Neural cell (in vitro differentiated cells): ENCODE measurements at regions not wholly inside any gene's neighbourhood (a gene's known extent, or its start where the extent isn't known, plus 50 kb on each side); places are given as distances from the start of the nearest gene placed in this dataset.

Experiments
- H2AFZ ChIP-seq: fragments of 200-600, 300-800 bp; sonication (generic), shearing (Covaris generic); 2 replicates; pipeline ENCODE4 v1.6.0; 2014; ENCODE audit warnings: low read depth, mild to moderate bottlenecking, antibody characterized with exemption, low read length, moderate library complexity
- H3F3A ChIP-seq: fragments of 200-600 bp; shearing (Covaris generic); 2 replicates; pipeline ENCODE4 v1.6.1; 2016; ENCODE audit warnings: mild to moderate bottlenecking, moderate library complexity, mixed read lengths, antibody characterized with exemption, low read length; ENCODE audit not compliant: insufficient read depth, poor library complexity, severe bottlenecking
- H3K27ac ChIP-seq: fragments of 200-600, 300-800 bp; sonication (generic), shearing (Covaris generic); 2 replicates; pipeline ENCODE4 v1.5.1; 2014; ENCODE audit warnings: mild to moderate bottlenecking, low read length, moderate library complexity
- H3K27me3 ChIP-seq: fragments of 300-800, 200-600 bp; sonication (generic), shearing (Covaris generic); 2 replicates; pipeline ENCODE4 v1.6.0; 2014; ENCODE audit warnings: mild to moderate bottlenecking, low read depth, low read length, moderate library complexity; ENCODE audit not compliant: insufficient read depth
- H3K36me3 ChIP-seq: fragments of 300-800, 200-600 bp; sonication (generic), shearing (Covaris generic); 2 replicates; pipeline ENCODE4 v1.5.1; 2014; ENCODE audit warnings: mild to moderate bottlenecking, antibody characterized with exemption, low read length, moderate library complexity; ENCODE audit not compliant: insufficient read depth
- H3K4me2 ChIP-seq: fragments of 300-800, 200-600 bp; sonication (generic), shearing (Covaris generic); 2 replicates; pipeline ENCODE4 v1.6.0; 2014; ENCODE audit warnings: mild to moderate bottlenecking, low read length
- H3K4me3 ChIP-seq: fragments of 300-800, 200-600 bp; sonication (generic), shearing (Covaris generic); 2 replicates; pipeline ENCODE4 v1.5.1; 2014; ENCODE audit warnings: mild to moderate bottlenecking, low read length, moderate library complexity
- H3K79me2 ChIP-seq: fragments of 200-600 bp; shearing (Covaris generic); replicated peaks from 2 replicates; pipeline ENCODE4 v1.6.0; 2014; ENCODE audit warnings: mild to moderate bottlenecking, low read length, moderate library complexity; ENCODE audit not compliant: insufficient read depth
- H3K9ac ChIP-seq: fragments of 300-800, 200-600 bp; sonication (generic), shearing (Covaris generic); 2 replicates; pipeline ENCODE4 v1.6.1; 2016; ENCODE audit warnings: mild to moderate bottlenecking, low read length, mixed read lengths
- H3K9me2 ChIP-seq: fragments of 200-600 bp; shearing (Covaris generic); 2 replicates; pipeline ENCODE4 v1.6.1; 2016; ENCODE audit warnings: mild to moderate bottlenecking, low read length, mixed read lengths; ENCODE audit not compliant: insufficient read depth
- H3K9me3 ChIP-seq: fragments of 200-600, 300-800 bp; sonication (generic), shearing (Covaris generic); 2 replicates; pipeline ENCODE4 v1.6.1; 2016; ENCODE audit warnings: mild to moderate bottlenecking, mixed run types, low read length, moderate library complexity, mixed read lengths
- H4K20me1 ChIP-seq: fragments of 200-600 bp; shearing (Covaris generic); 2 replicates; pipeline ENCODE4 v1.6.1; 2016; ENCODE audit warnings: mild to moderate bottlenecking, mixed run types; ENCODE audit not compliant: insufficient read depth
- EP300 ChIP-seq: fragments of 450-650 bp; conservative IDR thresholded peaks from 2 replicates; pipeline ENCODE4 v1.6.1; 2014; ENCODE audit warnings: antibody characterized with exemption, mild to moderate bottlenecking, moderate library complexity; ENCODE audit not compliant: poor library complexity, severe bottlenecking
- EZH2 ChIP-seq: fragments of 200-600, 300-800 bp; shearing (Covaris generic), sonication (generic); IDR thresholded peaks from 2 replicates; pipeline ENCODE4 v1.6.1; 2014; ENCODE audit warnings: antibody characterized with exemption, low read length, borderline replicate concordance, mild to moderate bottlenecking; ENCODE audit not compliant: insufficient read depth, poor library complexity, severe bottlenecking
- MXI1 ChIP-seq: fragments of 450-650 bp; conservative IDR thresholded peaks from 2 replicates; pipeline ENCODE4 v1.6.1; 2014; ENCODE audit warnings: antibody characterized with exemption, mild to moderate bottlenecking; ENCODE audit not compliant: poor library complexity, severe bottlenecking
- POLR2AphosphoS5 ChIP-seq: IDR thresholded peaks from 2 replicates; pipeline ENCODE4 v1.6.1; 2012
- RAD21 ChIP-seq: fragments of 450-650 bp; conservative IDR thresholded peaks from 2 replicates; pipeline ENCODE4 v1.6.1; 2014; ENCODE audit warnings: antibody characterized with exemption, mild to moderate bottlenecking, moderate library complexity
- SMC3 ChIP-seq: fragments of 450-650 bp; conservative IDR thresholded peaks from 2 replicates; pipeline ENCODE4 v1.6.1; 2014; ENCODE audit warnings: antibody characterized with exemption, mild to moderate bottlenecking, moderate library complexity; ENCODE audit not compliant: poor library complexity
- TAF1 ChIP-seq: IDR thresholded peaks from 2 replicates; pipeline ENCODE4 v1.6.1; 2012; ENCODE audit warnings: low read depth
- TF ChIP-seq, protein P1 (sequence below): fragments of 450-650 bp; IDR thresholded peaks from 2 replicates; pipeline ENCODE4 v1.5.1; 2014; ENCODE audit warnings: antibody characterized with exemption, mild to moderate bottlenecking, moderate library complexity; ENCODE audit not compliant: poor library complexity, severe bottlenecking
- TF ChIP-seq, protein P2 (sequence below): IDR thresholded peaks from 2 replicates; pipeline ENCODE4 v1.6.1; 2012; ENCODE audit warnings: borderline replicate concordance

DNA sequence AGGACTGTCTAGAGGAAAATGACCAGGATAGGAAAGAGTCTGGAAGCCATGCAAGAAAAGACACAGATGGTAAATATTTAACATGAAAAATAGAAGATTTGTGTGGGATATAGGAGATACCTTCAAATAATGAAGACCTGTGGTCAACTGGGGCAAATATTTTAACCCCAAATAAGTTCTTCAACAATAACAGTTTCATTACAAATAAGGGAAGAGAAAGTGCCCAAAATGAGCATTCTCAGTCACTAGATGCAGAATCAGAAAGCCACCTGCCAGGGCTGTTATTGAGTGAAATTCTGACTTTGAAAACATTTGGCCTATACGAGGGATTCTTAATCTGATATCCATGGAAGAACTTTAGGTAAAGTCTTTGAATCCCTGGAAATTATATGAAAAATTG is 231.2 kb upstream of the PLEKHG7 start:
- Histone ChIP-seq H3K9me3 (no peaks in the 10 kb centered on the region), H3K36me3 (no peaks in the 10 kb centered on the region), H3F3A (no peaks in the 10 kb centered on the region), H3K79me2 (no peaks in the 10 kb centered on the region), H3K4me2 (no peak overlapping the region), H4K20me1 (no peaks in the 10 kb centered on the region), H3K27ac (no peak overlapping the region), H3K4me3 (no peak overlapping the region), H2AFZ (no peak overlapping the region), H3K9ac (no peak overlapping the region), H3K9me2 (no peaks in the 10 kb centered on the region), H3K27me3 (no peaks in the 10 kb centered on the region)
- TF ChIP-seq EP300 (no peak), TAF1 (no peak), SMC3 (no peak), POLR2AphosphoS5 (no peak), MXI1 (no peak), RAD21 (no peak), EZH2 (no peak)
- TF ChIP-seq, protein P1, sequence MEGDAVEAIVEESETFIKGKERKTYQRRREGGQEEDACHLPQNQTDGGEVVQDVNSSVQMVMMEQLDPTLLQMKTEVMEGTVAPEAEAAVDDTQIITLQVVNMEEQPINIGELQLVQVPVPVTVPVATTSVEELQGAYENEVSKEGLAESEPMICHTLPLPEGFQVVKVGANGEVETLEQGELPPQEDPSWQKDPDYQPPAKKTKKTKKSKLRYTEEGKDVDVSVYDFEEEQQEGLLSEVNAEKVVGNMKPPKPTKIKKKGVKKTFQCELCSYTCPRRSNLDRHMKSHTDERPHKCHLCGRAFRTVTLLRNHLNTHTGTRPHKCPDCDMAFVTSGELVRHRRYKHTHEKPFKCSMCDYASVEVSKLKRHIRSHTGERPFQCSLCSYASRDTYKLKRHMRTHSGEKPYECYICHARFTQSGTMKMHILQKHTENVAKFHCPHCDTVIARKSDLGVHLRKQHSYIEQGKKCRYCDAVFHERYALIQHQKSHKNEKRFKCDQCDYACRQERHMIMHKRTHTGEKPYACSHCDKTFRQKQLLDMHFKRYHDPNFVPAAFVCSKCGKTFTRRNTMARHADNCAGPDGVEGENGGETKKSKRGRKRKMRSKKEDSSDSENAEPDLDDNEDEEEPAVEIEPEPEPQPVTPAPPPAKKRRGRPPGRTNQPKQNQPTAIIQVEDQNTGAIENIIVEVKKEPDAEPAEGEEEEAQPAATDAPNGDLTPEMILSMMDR = no peak
- TF ChIP-seq, protein P2, sequence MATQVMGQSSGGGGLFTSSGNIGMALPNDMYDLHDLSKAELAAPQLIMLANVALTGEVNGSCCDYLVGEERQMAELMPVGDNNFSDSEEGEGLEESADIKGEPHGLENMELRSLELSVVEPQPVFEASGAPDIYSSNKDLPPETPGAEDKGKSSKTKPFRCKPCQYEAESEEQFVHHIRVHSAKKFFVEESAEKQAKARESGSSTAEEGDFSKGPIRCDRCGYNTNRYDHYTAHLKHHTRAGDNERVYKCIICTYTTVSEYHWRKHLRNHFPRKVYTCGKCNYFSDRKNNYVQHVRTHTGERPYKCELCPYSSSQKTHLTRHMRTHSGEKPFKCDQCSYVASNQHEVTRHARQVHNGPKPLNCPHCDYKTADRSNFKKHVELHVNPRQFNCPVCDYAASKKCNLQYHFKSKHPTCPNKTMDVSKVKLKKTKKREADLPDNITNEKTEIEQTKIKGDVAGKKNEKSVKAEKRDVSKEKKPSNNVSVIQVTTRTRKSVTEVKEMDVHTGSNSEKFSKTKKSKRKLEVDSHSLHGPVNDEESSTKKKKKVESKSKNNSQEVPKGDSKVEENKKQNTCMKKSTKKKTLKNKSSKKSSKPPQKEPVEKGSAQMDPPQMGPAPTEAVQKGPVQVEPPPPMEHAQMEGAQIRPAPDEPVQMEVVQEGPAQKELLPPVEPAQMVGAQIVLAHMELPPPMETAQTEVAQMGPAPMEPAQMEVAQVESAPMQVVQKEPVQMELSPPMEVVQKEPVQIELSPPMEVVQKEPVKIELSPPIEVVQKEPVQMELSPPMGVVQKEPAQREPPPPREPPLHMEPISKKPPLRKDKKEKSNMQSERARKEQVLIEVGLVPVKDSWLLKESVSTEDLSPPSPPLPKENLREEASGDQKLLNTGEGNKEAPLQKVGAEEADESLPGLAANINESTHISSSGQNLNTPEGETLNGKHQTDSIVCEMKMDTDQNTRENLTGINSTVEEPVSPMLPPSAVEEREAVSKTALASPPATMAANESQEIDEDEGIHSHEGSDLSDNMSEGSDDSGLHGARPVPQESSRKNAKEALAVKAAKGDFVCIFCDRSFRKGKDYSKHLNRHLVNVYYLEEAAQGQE = no peak

DNA sequence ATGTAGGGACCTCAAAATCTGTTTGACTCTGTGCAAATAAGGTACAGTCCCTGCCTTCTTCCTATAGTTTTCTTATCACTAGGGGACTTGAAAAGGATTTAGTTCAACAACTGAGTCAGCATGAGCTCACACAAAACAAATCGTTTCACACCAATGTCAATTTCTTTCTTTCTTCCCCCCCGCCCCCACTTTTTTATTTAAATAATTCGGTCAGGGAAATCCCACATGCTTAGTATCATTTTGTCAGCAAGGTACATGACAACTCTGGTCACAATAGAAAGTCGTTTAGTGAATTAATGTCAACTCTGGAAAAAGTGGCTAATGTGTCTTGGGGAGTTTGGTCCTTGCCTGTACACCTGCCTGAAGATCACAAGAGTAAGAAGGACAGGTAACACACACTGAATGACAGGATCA is 232.2 kb upstream of the PLEKHG7 start:
- no peaks in the 10 kb centered on the region for H3K9me3 ChIP-seq
- H3K36me3 ChIP-seq = no peaks in the 10 kb centered on the region
- H3K27ac ChIP-seq = no peak overlapping the region
- no peak for TF ChIP-seq POLR2AphosphoS5
- TF ChIP-seq, protein P2 = no peak
- TF ChIP-seq, protein P1 = no peak
- TF ChIP-seq RAD21 = no peak
- TF ChIP-seq TAF1 = no peak
- no peak for TF ChIP-seq EP300
- no peak for TF ChIP-seq MXI1
- TF ChIP-seq SMC3 = no peak
- TF ChIP-seq EZH2 = no peak
- no peak overlapping the region for H3K4me3 ChIP-seq
- no peaks in the 10 kb centered on the region for H4K20me1 ChIP-seq
- H3K27me3 ChIP-seq = no peaks in the 10 kb centered on the region
- no peak overlapping the region for H3K9ac ChIP-seq
- H3F3A ChIP-seq = peaks cover under 1% of the 10 kb centered on the region
- H3K79me2 ChIP-seq = no peaks in the 10 kb centered on the region
- no peak overlapping the region for H2AFZ ChIP-seq
- no peak overlapping the region for H3K4me2 ChIP-seq
- H3K9me2 ChIP-seq = no peaks in the 10 kb centered on the region
